GM21526 (cell line): ENCODE measurements at regions not wholly inside any gene's neighbourhood (a gene's known extent, or its start where the extent isn't known, plus 50 kb on each side); places are given as distances from the start of the nearest gene placed in this dataset.

Source experiments
- ATAC-seq: cut with Tn5 transposase; IDR thresholded peaks from one replicate; pipeline ENCODE4 v1.9.1; 2021; ENCODE audit warnings: moderate library complexity; ENCODE audit not compliant: unreplicated experiment, low FRiP score

DNA sequence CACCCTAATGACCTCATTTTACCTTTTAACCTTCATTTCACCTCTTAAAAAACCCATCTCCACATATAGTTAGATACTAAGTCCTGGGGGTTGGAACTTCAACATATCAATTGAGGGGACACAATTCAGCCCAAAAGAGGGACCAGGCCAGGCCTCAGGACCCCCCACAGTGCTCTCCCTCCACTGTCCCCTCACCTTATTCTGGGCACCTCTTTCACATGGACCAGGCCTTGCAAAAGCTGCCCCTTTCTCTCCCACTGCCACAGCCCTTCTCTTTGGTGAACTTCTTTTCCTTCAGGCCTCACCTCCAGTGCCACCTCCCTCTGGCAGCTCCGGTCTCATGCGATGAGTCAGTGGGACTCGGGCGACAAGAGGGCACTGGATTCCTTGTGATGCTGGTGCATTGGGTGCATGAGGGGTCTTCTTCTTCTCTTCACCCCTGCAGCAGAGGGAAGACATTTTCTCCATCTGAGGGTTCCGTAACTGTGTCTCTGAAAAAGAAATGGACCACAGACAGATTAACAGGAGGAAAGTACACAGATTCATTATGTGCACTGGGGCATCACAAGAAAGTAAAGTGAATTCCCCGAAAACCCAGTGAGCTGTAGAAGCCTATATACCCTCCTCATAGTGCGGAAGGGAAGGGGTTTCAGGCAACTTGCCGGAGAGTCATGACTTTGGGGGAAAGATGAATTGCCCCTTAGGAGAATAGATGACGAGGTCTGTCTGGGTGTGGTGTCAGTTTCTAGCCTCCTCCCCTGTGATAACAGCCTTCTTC, 288.7 kb upstream of the IGFBP3 start:
- no peak for ATAC-seq

DNA sequence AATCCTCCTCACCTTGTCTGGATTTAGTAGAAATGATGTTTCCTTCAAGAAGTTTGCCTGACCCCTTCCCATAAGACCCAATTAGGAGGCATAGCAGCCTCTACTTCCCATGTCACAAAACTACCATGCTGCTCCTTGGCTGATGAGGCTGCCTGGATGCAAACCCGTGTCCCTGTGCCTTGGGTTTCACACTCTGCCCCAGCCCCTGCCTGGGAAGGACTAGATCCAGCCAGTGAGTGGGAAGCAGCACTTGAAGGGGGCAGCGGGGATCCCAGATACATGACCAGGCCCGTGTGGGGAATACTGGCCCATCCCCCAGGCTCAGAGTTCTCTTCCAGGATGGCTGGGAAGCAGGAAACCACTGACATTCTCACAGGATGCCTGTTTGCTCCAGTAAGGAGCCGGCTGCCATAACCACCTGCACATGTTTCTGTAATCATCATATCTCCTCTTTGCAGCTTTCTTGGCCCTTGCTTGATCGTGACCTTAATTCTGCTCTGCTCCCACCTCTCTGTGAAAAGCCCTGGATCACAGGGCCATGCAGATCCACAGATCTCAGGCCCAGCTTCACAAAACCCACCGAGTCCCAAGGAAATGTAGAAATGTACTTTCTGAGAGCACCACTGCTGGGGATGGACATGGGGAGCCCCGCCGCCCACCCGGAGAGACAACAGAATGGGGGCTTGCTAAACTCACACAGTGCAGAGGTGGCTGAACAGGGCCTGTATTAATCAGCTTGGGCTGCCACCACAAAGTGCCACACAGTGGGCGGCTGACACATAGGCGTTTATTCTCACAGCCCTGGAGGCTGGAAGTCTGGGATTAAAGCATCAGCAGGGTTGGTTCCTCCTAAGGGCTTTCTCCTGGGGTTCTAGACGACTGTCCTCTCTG, 287.8 kb upstream of the IGFBP3 start:
- ATAC-seq, result no peak

- no peak for ATAC-seq
These were observed 287.0 kb upstream of the IGFBP3 start for GRCh38 chr7:46207931-46208634.

GRCh38 chr7:46206476-46207060, 285.5 kb upstream of the IGFBP3 start:
- ATAC-seq, result no peak

DNA sequence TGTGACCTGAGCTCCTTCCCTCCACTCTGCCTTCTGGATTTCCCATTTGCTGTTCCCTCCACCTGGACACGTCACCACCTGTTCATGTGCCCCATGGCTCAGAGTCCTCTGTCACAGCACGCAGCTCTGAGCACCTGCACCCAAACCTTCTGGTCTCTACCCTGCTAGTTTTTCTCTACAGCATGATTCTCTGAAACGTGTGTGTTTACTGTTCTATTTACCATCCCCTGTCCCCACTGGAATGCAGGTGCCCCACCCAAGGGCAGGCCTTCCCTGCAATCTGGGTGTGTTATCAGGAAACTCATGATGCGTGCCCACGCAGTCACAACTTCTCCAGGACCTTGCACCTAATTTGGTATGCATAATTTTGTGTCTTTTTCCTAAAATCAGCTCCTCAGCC, 284.4 kb upstream of the IGFBP3 start:
- no peak for ATAC-seq

GRCh38 chr7:46203926-46204325, 282.9 kb upstream of the IGFBP3 start:
- no peak for ATAC-seq

DNA sequence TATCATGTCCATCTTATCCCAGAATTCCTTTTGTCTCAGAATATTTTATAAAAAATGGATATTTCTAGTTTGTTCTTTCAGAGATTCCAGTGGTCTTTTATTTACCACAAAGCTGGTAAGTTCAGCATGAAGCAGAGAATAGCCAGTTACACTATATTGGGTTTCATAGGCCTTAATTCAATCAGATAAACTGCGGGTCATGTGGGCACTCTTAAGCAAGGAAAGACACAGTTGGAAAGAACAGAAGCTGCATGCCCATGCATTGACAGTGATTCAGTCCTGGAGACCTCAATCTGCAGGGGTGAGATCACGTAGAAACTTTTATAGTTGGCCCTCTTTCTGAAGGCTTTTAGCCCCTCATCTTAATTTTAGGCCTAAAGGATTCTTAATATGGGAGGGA, 281.3 kb upstream of the IGFBP3 start:
- ATAC-seq, result no peak

GRCh38 chr7:46201961-46202360, 280.9 kb upstream of the IGFBP3 start:
- no peak for ATAC-seq

DNA sequence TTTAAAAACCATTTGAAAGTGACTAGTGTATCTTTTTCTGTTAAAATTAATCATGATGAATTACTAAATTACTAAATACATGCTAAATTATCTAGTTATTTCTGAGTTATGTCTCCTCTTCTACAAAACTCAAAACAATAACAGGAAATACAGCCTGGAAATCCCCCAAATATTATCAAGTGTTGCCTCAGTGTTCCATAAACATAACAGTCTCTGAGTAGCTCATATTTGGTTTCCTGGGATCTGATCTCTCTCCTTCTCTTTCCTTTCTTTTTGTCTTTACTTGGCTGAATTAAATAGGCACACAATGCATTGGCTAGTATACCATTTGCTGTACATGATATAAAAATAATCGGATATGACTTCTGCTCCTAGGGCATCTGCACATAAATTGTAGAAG, 277.6 kb upstream of the IGFBP3 start:
- ATAC-seq, result no peak

DNA sequence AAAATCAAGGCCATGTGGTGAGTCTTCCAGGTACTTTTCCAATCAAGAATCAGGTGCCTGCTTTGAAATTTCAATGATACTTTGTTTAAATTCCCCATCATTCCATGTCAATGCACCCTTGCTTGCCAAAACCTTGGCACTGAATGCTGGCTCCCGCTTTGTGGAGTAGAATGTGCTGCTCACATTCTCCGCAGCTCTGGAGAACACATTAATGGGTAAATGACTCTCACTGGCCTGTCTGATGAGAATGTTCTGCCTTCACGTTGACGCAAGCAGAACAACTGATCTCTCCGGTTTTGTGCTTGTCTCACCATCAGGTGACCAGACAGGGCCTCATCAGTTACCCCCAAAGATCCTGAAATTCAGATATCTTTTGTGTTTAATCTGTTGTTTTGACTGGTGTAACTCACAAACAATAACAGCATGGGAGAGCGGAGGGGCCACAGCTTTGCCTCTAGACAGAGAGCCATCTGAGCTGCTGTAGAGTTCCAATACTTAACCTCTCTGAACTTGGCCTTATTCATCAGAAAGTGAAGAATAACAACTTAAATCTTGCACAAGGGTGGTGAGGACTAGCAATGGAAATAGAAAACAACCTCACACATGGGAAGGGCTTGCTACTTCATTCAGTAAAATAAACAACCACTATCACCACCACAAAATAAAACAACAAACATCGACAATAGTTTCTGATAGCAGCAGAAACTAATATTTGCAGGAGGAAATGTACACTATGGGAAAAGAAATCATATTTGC, 276.9 kb upstream of the IGFBP3 start:
- ATAC-seq, result no peak

DNA sequence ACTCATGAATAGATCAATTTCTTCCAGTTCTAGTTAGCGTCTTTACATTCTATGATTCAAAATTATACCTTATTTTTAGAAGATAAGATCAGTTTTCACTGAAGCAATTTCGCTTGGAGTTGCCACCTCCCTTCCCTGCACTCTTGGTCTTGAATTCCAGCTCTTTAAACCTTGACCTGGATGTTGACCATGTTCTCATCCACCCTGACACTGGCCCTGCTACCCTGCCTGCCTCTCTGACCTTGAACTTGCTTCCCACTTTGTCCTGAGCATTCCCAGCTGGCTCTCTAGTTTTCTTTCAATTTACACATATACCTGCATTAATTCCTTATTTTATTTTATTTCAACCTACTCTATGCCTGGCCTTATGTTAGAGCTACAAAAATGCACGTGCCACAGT, 274.9 kb upstream of the IGFBP3 start:
- ATAC-seq, result no peak

- no peak for ATAC-seq
These were observed 271.2 kb upstream of the IGFBP3 start for GRCh38 chr7:46192271-46192670.

GRCh38 chr7:46191776-46192175, 270.7 kb upstream of the IGFBP3 start:
- no peak for ATAC-seq

- no peak for ATAC-seq
These were observed 270.2 kb upstream of the IGFBP3 start for GRCh38 chr7:46191296-46191695.

DNA sequence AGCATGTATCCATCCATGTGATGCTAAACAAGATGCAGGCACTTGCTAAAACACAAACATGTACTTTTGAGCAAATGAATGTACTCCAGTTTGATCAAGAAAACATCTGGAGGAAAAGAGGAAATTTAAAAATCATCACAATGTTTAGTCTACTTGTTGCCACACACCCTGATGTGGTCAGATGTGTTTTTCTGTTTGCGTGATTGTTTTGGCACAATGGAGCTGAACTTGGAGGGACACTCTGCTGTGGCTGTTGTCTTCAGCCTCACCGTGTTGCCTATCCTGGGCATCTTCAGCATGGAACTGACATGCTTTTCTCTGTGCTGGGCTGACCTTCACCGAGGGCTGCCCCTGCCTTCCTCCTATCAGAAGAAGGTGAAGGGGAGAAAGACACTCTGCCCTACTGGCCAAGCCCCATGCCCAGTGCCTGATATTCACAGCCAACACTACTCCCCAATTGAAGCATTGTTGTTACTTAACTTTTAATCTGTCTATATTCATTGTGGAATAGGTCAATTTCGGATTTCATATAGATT, 268.3 kb upstream of the IGFBP3 start:
- ATAC-seq, result no peak

- no peak for ATAC-seq
These were observed 265.1 kb upstream of the IGFBP3 start for GRCh38 chr7:46186131-46186530.

DNA sequence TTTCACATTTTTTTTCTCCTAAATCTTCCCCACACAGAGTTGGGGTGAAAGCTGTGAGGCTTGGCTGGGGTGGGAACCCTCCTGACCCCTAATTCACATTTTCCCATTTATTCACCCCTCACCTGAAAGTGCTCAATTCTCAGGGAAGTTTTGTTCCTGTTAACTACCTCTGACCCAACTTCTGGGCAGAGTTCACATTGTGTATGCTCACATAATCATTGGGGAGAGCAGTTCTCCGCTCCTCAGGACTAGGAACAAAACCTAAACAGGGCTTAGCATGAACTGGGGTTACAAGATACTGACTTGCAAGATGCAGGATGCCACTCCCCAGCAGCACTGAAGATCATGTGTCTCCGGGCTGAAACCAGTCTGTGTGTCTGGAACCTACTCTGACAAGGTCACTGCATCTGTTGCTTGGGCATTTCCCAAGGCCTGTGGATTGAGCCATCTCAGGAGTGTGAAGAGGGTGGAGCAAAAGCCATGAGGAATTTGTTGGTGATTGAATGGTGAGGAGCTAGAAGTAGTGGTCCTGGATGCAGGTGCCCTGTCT, 258.1 kb upstream of the IGFBP3 start:
- no peak for ATAC-seq

GRCh38 chr7:46178661-46179060, 257.6 kb upstream of the IGFBP3 start:
- ATAC-seq, result no peak

GRCh38 chr7:46177821-46178220, 256.7 kb upstream of the IGFBP3 start:
- ATAC-seq, result no peak

GRCh38 chr7:46175221-46175620, 254.1 kb upstream of the IGFBP3 start:
- no peak for ATAC-seq
